WTC11 (cell line): ENCODE measurements at regions not wholly inside any gene's neighbourhood (a gene's known extent, or its start where the extent isn't known, plus 50 kb on each side); places are given as distances from the start of the nearest gene placed in this dataset.

Experiments
- ATAC-seq: fragments of 200-7000 bp; cut with Tn5 transposase; 2 replicates; pipeline ENCODE4 v1.10.0; 2021; ENCODE audit warnings: mild to moderate bottlenecking, moderate library complexity
- CTCF ChIA-PET: fragments of 300-600 bp; sonication (Branson Sonifier 250); formaldehyde crosslinking; loops from one replicate; lab custom pipeline; 2021; ENCODE audit warnings: antibody characterized with exemption; lab: Charles Lee
- POLR2A ChIA-PET: fragments of 350-600 bp; sonication (Branson Sonifier 250); formaldehyde crosslinking; loops from one replicate; lab custom pipeline; 2021; ENCODE audit warnings: antibody characterized with exemption; lab: Charles Lee
- DNase-seq: peaks from one replicate; pipeline ENCODE4 v3.0.0; 2021; ENCODE audit warnings: low spot score
- H3K27ac Mint-ChIP-seq: 2 replicates; pipeline ENCODE4 v1.8.0; 2021; ENCODE audit warnings: mixed read lengths
- H3K27me3 Mint-ChIP-seq: 2 replicates; pipeline ENCODE4 v1.8.0; 2021; ENCODE audit warnings: low read depth, mild to moderate bottlenecking, moderate library complexity, mixed read lengths
- H3K36me3 Mint-ChIP-seq: 2 replicates; pipeline ENCODE4 v1.8.0; 2021; ENCODE audit warnings: mixed read lengths
- H3K4me1 Mint-ChIP-seq: 2 replicates; pipeline ENCODE4 v1.8.0; 2022; ENCODE audit warnings: mixed read lengths
- H3K4me3 Mint-ChIP-seq: 2 replicates; pipeline ENCODE4 v1.8.0; 2021; ENCODE audit warnings: mild to moderate bottlenecking, moderate library complexity, mixed read lengths
- H3K9me3 Mint-ChIP-seq: 2 replicates; pipeline ENCODE4 v1.8.0; 2021; ENCODE audit warnings: mixed read lengths
- AR ChIP-seq: fragments of 250-450 bp; sonication (Bioruptor Pico); IDR thresholded peaks from 2 replicates; pipeline ENCODE4 v1.9.0; 2021; ENCODE audit warnings: mild to moderate bottlenecking
- ATF2 ChIP-seq: sonication (generic); formaldehyde crosslinking; IDR thresholded peaks from 2 replicates; pipeline ENCODE4 v1.8.1; 2022; ENCODE audit warnings: low read depth, missing genetic modification reagents, borderline replicate concordance
- CBFB ChIP-seq: sonication (generic); formaldehyde crosslinking; IDR thresholded peaks from 2 replicates; pipeline ENCODE4 v1.8.1; 2022; ENCODE audit warnings: mild to moderate bottlenecking, low read depth, missing genetic modification reagents
- E2F1 ChIP-seq: sonication (generic); formaldehyde crosslinking; IDR thresholded peaks from 2 replicates; pipeline ENCODE4 v1.8.0; 2022; ENCODE audit warnings: mild to moderate bottlenecking, missing genetic modification reagents
- FOXP1 ChIP-seq: sonication (generic); formaldehyde crosslinking; IDR thresholded peaks from 2 replicates; pipeline ENCODE4 v1.8.0; 2022; ENCODE audit warnings: missing genetic modification reagents, mild to moderate bottlenecking, moderate library complexity, borderline replicate concordance
- GABPB1 ChIP-seq: sonication (generic); formaldehyde crosslinking; IDR thresholded peaks from 2 replicates; pipeline ENCODE4 v1.8.1; 2023; ENCODE audit warnings: mild to moderate bottlenecking, missing genetic modification reagents
- GTF2I ChIP-seq: fragments of 250-450 bp; sonication (Bioruptor Pico); conservative IDR thresholded peaks from 2 replicates; pipeline ENCODE4 v1.4.0; 2021; ENCODE audit warnings: mild to moderate bottlenecking
- IRF2 ChIP-seq: sonication (generic); formaldehyde crosslinking; IDR thresholded peaks from 2 replicates; pipeline ENCODE4 v1.8.0; 2022; ENCODE audit warnings: low read depth, missing genetic modification reagents, borderline replicate concordance
- MXD4 ChIP-seq: fragments of 250-450 bp; sonication (Bioruptor Pico); IDR thresholded peaks from 2 replicates; pipeline ENCODE4 v1.8.0; 2021; ENCODE audit warnings: mild to moderate bottlenecking, moderate library complexity, borderline replicate concordance
- OVOL2 ChIP-seq: fragments of 250-450 bp; sonication (Bioruptor Pico); IDR thresholded peaks from 2 replicates; pipeline ENCODE4 v1.9.0; 2021; ENCODE audit warnings: mild to moderate bottlenecking, borderline replicate concordance
- PRDM15 ChIP-seq: sonication (generic); formaldehyde crosslinking; IDR thresholded peaks from 2 replicates; pipeline ENCODE4 v1.8.0; 2022; ENCODE audit warnings: missing genetic modification reagents
- SMAD3 ChIP-seq: sonication (generic); formaldehyde crosslinking; IDR thresholded peaks from 2 replicates; pipeline ENCODE4 v1.8.0; 2022; ENCODE audit warnings: missing genetic modification reagents, mild to moderate bottlenecking, borderline replicate concordance
- TEAD1 ChIP-seq: sonication (generic); formaldehyde crosslinking; IDR thresholded peaks from 2 replicates; pipeline ENCODE4 v1.8.0; 2022; ENCODE audit warnings: mild to moderate bottlenecking, missing genetic modification reagents
- USF1 ChIP-seq: sonication (generic); formaldehyde crosslinking; IDR thresholded peaks from 2 replicates; pipeline ENCODE4 v1.8.0; 2022; ENCODE audit warnings: mild to moderate bottlenecking, missing genetic modification reagents
- ZNF121 ChIP-seq: sonication (generic); formaldehyde crosslinking; IDR thresholded peaks from 2 replicates; pipeline ENCODE4 v1.8.0; 2023; ENCODE audit warnings: missing genetic modification reagents
- ZNF671 ChIP-seq: fragments of 250-450 bp; sonication (Bioruptor Pico); IDR thresholded peaks from 2 replicates; pipeline ENCODE4 v1.8.0; 2021; ENCODE audit warnings: mild to moderate bottlenecking

- TF ChIP-seq PRDM15 (CRISPR knock-in tag) (no peak), MXD4 (CRISPR knock-in tag) (no peak), IRF2 (CRISPR knock-in tag) (no peak), E2F1 (CRISPR knock-in tag) (no peak)
- TF ChIP-seq, all 79 proteins: peak for 0
Measured at GRCh38 chr2:43097644-43098408, 128.6 kb downstream of the ZFP36L2 start (continued).

- DNase-seq = no peak
- POLR2A ChIA-PET = no interaction called here
Measured at GRCh38 chr2:43095533-43096295, 130.7 kb downstream of the ZFP36L2 start.

GRCh38 chr2:43092520-43093179 lies 133.8 kb downstream of the ZFP36L2 start:
- ChIA-PET POLR2A (no interaction called here), CTCF (interaction anchor here (1.3 kb wide), 1 partner anchor 69 kb away, joined by 3 read pairs; no protein-coding TSS in a partner anchor)

More at GRCh38 chr2:43095533-43096295, 130.7 kb downstream of the ZFP36L2 start:
- H3K4me3 Mint-ChIP-seq = no peak overlapping the region
- TF ChIP-seq GTF2I = no peak
- no peak for TF ChIP-seq ATF2
- no peak for TF ChIP-seq CBFB (CRISPR knock-in tag)
- TF ChIP-seq ZNF121 (CRISPR knock-in tag) = peak; percentile 25; the same call in 1 of the 2 replicates
- peaks cover 8% of the 10 kb centered on the region for H3K4me1 Mint-ChIP-seq
- H3K9me3 Mint-ChIP-seq = peaks cover 22% of the 10 kb centered on the region
- CTCF ChIA-PET = no interaction called here
- ATAC-seq = no peak
- H3K36me3 Mint-ChIP-seq = peaks cover 14% of the 10 kb centered on the region
- H3K27me3 Mint-ChIP-seq = peaks cover 21% of the 10 kb centered on the region
- no peak overlapping the region for H3K27ac Mint-ChIP-seq

GRCh38 chr2:43090317-43090716 lies 136.1 kb downstream of the ZFP36L2 start:
- peaks cover 23% of the 10 kb centered on the region for H3K36me3 Mint-ChIP-seq
- H3K9me3 Mint-ChIP-seq = peaks cover 26% of the 10 kb centered on the region
- H3K27ac Mint-ChIP-seq = no peak overlapping the region
- H3K27me3 Mint-ChIP-seq = no peaks in the 10 kb centered on the region; the same call in 1 of the 2 replicates
- ChIA-PET CTCF (no interaction called here), POLR2A (no interaction called here)
- peaks cover 18% of the 10 kb centered on the region for H3K4me1 Mint-ChIP-seq
- DNase-seq (no peak), ATAC-seq (no peak)
- no peak overlapping the region for H3K4me3 Mint-ChIP-seq
- TF ChIP-seq OVOL2 (CRISPR knock-in tag) (no peak), ZNF671 (no peak), AR (CRISPR knock-in tag) (no peak), FOXP1 (CRISPR knock-in tag) (no peak), SMAD3 (CRISPR knock-in tag) (no peak), USF1 (CRISPR knock-in tag) (no peak), TEAD1 (CRISPR knock-in tag) (no peak), ZNF121 (CRISPR knock-in tag) (no peak), MXD4 (CRISPR knock-in tag) (no peak)

More at GRCh38 chr2:43092520-43093179, 133.8 kb downstream of the ZFP36L2 start:
- no peak overlapping the region for H3K4me3 Mint-ChIP-seq
- H3K27ac Mint-ChIP-seq = no peak overlapping the region
- no peak for TF ChIP-seq OVOL2 (CRISPR knock-in tag)
- TF ChIP-seq GABPB1 = 0 out of 2 replicates have a peak, but pooled peaks have one; percentile 13
- TF ChIP-seq, all 79 proteins: peak for 1
- ATAC-seq (no peak), DNase-seq (no peak)
- H3K9me3 Mint-ChIP-seq = peaks cover 35% of the 10 kb centered on the region
- no peaks in the 10 kb centered on the region; the same call in 1 of the 2 replicates for H3K27me3 Mint-ChIP-seq
- H3K4me1 Mint-ChIP-seq = peaks cover 10% of the 10 kb centered on the region
- peaks cover 26% of the 10 kb centered on the region for H3K36me3 Mint-ChIP-seq
